RKO (cell line): ENCODE measurements at regions not wholly inside any gene's neighbourhood (a gene's known extent, or its start where the extent isn't known, plus 50 kb on each side); places are given as distances from the start of the nearest gene placed in this dataset.

Source experiments
- DNase-seq: peaks from one replicate; pipeline ENCODE4 v3.0.0-alpha.2; 2016; ENCODE audit warnings: low spot score

- DNase-seq, result no peak
Observed at GRCh38 chr5:57795203-57795602, 312.6 kb upstream of the ACTBL2 start.

DNA sequence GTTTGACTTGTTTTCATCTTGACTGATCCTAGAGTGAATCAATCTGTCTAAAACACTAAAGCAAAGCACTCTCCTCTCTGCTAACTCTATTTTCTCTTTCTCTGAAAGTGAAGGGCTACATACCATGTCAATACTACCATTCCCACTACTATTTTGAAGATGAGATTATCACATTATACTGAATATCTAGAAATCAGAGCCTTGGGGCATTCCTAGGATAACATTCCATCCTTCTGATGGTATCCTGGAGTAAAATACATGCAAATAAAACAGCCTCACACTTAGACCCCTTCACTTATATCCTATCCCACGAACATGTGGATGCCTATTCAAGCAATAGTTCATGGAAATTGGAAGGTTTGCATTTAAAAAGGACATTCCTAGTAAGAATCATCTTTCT is 309.3 kb upstream of the ACTBL2 start:
- DNase-seq, result no peak

DNA sequence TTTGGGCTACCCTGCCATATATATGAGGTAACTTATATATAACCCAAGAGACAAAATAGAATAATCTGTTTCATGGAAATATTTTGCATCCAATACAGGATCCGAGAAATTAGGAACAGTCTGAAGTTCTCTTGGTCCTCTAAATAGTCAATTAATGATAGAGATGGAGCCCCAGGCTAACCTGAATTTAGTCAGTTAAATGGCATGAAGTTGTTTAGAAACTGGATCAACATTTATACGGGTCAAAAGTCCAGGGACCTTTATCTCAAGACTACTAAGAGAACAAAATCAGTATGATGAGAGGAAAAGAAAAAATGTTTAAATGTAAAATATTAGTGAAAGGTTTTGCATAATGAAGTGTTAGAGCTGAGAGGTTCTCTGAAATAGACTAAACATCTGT is 303.3 kb upstream of the ACTBL2 start:
- no peak for DNase-seq

- no peak for DNase-seq
Observed at GRCh38 chr5:57784121-57784520, 301.5 kb upstream of the ACTBL2 start.

- DNase-seq, result no peak
Observed at GRCh38 chr5:57783693-57784092, 301.1 kb upstream of the ACTBL2 start.

GRCh38 chr5:57780961-57781325 is 298.3 kb upstream of the ACTBL2 start:
- DNase-seq, result no peak

DNA sequence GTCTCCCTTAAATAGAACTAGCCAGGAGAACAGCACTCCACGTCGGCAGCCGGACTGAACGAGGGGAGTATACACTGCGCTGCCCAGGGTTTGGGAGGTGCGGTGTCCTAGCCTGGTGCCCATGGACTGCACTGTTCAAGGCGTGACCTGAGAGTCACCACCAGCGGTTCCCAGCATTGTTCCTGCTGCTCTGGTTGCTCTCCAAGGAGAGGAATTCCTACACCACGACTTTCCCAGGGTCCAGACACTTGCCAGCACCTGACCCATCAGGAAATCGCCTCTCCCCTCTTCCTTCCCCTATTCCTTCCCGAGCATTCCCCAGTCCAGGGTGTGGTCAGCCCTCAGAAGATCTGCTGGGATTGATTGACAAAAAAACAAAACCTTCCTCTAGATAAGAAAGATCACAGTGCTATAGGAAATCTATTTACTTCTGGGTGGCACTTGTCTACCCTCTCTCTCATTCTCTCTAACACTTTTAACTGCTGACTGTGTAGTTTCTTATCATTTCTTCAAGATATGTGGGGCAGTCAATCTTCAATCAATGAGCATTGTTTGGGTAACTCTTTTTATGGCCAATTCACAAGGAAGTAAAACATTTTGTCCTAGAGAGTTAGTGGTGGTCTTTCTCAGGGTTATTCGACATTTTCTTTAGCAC is 297.8 kb upstream of the ACTBL2 start:
- DNase-seq, result no peak

DNA sequence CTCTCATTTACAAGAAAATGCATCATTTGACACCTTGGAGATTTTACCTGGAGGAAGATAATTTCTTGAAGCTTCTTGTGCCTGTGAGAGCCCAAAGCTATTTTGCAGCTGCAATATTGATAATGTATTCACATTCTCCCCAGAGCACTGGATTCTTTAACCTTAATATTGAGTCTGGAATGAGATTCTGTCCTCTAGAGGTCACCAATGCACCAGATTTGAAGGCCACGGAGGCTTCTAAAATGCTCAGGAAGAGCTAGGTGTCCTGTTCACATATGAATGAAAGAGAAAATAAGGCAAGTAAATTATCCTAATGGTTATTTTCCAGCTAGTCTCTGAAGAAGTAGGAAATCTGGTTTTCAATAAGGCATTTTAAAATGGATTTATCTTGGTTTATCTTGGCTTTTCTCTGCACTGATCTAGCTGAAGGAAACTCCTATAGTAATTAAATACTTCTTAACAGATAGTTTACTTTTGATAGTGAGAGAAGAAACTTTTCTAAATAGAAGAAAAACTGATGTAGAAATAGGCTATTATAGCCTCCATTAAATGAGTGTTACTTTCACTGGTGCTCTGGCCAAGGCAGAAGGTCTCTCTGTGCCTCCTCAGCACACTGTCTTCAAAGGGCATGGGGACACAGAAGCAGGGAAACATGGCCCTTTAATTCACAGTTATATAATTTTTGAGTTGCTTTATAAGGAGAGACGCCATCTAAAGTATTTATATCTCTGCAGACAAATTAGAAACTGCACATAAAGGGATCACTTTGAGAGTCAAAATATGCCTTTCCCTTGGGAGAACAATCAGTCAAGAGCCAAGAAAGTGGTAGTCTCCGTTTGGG is 297.0 kb upstream of the ACTBL2 start:
- peak; percentile 50 for DNase-seq

DNA sequence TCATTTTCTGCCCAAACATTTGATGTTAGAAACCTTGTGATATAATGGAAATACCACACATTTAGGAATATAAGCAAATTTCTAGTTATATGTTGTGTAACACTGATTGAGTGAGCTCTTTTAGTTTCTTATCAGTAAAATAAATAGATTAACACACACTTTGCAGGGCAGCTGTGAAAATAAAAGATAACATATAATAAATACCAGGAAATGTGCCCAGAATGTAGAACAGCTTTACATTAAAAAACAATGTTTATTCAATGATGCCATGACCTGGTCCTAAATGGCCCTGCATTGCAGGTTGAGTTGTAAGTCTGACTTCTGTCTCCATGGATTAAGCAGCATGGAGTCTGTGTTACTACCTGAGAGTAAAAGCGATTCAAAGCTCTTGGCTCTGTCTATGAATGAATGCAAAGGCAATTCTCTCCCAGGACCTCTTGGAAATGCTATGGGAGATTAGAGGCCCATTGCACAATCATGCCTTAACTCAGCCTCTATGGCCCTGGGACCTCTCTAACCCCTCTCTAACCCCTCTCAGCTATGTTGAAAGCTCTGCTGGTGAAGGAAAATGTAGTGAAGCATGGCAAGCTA is 296.0 kb upstream of the ACTBL2 start:
- no peak for DNase-seq

- no peak for DNase-seq
Observed at GRCh38 chr5:57777174-57777581, 294.6 kb upstream of the ACTBL2 start.

DNA sequence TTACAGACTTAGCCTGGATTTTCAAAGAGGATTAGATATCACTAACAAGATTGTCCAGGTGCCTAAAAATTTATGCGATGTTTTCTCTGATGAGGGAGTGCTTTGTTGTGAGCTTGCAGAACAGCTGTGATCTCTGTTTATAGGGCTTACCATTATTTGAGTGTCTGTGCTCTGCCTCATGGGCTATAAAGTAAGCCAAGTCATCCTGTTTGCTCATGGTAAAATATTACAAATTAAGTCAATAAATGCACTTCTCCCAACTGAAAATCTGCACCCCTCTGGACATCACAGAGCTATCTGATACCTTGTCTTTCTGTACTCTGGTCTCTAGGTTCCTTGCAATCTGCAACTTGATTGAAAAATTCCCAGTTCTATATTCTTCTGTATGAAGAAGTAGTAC is 293.4 kb upstream of the ACTBL2 start:
- no peak for DNase-seq

DNA sequence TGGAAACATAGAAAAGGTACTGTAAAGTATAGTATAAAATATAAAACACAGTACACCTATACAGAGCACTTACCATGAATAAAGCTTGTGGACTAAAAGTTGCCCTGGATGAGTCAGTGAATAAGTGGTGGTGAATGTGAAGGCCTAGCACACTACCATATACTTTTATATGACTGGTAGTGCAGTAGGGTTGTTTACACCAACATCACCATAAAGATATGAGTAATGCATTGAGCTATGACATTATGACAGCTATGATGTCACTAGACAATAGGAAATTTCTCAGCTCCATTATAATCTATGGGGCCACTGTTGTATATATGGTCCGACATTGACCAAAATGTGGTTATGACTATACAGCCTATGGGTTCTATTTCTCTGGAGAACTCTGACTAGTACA is 291.8 kb upstream of the ACTBL2 start:
- DNase-seq, result no peak

- DNase-seq, result no peak
Observed at GRCh38 chr5:57772512-57772911, 289.9 kb upstream of the ACTBL2 start.

DNA sequence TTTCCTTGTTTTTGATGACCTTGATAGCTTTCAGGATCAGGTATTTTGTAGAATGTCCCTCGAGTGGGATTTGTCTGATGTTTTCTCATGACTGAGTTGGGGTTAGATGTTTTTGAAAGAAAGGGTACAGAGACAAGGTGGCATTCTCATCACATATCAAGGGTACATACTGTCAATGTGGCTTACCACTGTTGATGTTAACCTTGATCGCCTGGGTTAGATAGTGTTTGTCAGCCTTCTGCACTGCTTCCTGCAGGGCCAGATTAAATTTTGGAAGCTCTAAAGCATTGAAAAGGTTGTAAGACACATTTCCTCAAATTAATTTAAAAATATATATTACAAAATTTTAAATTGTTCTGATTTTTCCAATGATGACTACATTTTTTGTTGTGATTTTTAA is 287.4 kb upstream of the ACTBL2 start:
- DNase-seq, result no peak

- DNase-seq, result no peak
Observed at GRCh38 chr5:57768745-57769144, 286.1 kb upstream of the ACTBL2 start.

GRCh38 chr5:57764479-57765089 is 282.0 kb upstream of the ACTBL2 start:
- no peak for DNase-seq

GRCh38 chr5:57761513-57761912 is 278.9 kb upstream of the ACTBL2 start:
- no peak for DNase-seq

GRCh38 chr5:57754616-57755015 is 272.0 kb upstream of the ACTBL2 start:
- DNase-seq, result no peak

- no peak for DNase-seq
Observed at GRCh38 chr5:57753446-57753845, 270.8 kb upstream of the ACTBL2 start.

DNA sequence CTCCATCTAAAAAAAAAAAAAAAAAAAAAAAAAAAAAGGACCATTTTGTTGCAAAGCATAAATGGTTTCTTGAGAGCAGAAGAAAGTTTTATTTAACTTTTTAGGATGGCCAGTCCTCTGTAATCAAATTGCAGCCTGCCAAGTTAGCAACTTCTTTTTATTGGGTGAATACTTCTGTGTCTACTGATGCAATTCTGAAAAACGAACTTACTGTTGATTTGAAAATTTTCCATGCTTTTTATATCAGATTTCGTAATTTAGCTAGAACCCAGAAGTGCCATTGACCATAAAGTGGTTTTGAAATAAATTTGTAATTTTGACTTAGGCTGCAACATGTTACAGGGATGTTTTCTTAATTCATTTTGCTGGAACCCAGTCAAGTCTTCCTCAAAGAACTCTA is 269.1 kb upstream of the ACTBL2 start:
- no peak for DNase-seq

DNA sequence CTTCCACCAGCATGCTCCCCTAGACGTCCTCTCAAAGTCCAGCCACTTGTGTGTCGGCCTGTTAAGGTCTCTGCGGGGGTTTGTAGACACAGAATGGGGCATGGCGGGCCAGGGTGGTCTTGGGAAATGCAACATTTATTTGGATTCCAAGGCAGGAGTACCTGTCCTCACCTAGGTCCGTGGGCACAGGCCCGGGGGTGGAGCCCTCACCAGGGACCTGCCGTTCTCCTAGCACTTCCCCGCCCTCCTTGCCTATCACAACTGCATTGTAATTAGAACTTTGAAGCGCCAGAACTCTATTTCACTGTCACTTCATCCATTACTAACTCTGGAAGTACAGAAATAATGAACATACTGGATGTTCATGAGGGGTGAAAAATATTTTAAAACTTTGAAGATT is 268.3 kb upstream of the ACTBL2 start:
- no peak for DNase-seq

DNA sequence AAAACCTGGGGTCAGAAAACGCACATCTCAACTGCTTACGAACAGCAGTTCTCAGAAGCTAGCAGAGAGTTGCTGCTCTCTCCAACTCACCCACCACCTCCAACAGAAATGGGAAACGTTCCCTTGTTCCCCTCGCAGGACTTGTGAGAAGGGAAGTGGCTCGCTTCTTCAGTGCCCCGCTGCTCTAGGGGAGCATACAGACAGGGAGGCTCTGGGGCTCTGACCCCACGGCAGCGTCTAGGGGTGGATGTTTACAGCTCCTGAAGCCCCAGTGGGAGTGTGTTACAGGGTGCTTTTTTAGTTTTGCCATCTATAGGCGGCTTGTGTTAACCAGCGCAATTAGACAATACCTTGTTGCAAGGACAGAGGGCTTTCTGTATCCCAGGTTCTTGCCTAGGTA is 267.7 kb upstream of the ACTBL2 start:
- no peak for DNase-seq

GRCh38 chr5:57749396-57749795 is 266.8 kb upstream of the ACTBL2 start:
- no peak for DNase-seq
